ENCODE measurements at regions not wholly inside any gene's neighbourhood (a gene's known extent, or its start where the extent isn't known, plus 50 kb on each side); places are given as distances from the start of the nearest gene placed in this dataset.

GRCh38 chr5:57315941-57316340, 142.1 kb downstream of the GPBP1 start:
- no peak for TF ChIP-seq CTCF (IDR thresholded peaks at IDR 0.05)
- ATAC-seq (ENCODE audit: low FRiP score) (no peak), DNase-seq (ENCODE audit: low spot score) (no peak)
